Prostate gland (tissue), 2 donors: ENCODE measurements at regions not wholly inside any gene's neighbourhood (a gene's known extent, or its start where the extent isn't known, plus 50 kb on each side); places are given as distances from the start of the nearest gene placed in this dataset.

Experiments
- POLR2A ChIP-seq: fragments of 450-650 bp; IDR thresholded peaks from one replicate; pipeline ENCODE4 v1.6.1; 2016; ENCODE audit warnings: antibody characterized with exemption, mild to moderate bottlenecking
- TF ChIP-seq, protein P1 (sequence below), 4 experiments: fragments of 200-600 bp in 2 of 4; fragments of 450-650 bp in 2 of 4; sonication (generic) in 2 of 4; IDR thresholded peaks; 1 replicate in 3 of 4; 2 replicates in 1 of 4; pipeline ENCODE4 v1.5.1; 2016 to 2019; ENCODE audit warnings: antibody characterized with exemption in 4 of 4, mild to moderate bottlenecking in 2 of 4, moderate library complexity in 2 of 4

DNA sequence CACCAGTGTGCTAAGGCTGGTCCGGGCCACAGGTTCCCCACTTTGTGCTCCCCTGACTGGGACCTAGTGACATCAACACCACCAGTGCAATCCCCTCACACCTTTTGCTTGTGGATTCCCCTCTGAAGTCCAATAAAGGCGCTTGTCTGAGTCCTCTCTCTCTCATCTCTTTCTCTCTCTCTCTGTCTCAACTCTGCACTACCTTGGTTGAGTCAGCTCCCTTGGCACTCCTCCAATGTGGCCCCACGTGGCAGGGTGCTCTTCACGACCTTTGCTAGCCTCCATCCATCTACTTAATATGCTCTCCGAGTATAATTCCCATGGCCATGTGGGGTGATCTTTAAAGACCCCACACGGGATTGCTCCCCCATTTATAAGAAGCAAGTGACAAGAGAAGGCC is 385.0 kb downstream of the CD83 start:
- TF ChIP-seq, protein P1, sequence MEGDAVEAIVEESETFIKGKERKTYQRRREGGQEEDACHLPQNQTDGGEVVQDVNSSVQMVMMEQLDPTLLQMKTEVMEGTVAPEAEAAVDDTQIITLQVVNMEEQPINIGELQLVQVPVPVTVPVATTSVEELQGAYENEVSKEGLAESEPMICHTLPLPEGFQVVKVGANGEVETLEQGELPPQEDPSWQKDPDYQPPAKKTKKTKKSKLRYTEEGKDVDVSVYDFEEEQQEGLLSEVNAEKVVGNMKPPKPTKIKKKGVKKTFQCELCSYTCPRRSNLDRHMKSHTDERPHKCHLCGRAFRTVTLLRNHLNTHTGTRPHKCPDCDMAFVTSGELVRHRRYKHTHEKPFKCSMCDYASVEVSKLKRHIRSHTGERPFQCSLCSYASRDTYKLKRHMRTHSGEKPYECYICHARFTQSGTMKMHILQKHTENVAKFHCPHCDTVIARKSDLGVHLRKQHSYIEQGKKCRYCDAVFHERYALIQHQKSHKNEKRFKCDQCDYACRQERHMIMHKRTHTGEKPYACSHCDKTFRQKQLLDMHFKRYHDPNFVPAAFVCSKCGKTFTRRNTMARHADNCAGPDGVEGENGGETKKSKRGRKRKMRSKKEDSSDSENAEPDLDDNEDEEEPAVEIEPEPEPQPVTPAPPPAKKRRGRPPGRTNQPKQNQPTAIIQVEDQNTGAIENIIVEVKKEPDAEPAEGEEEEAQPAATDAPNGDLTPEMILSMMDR (IDR thresholded peaks at IDR 0.05), result no peak
- TF ChIP-seq POLR2A, result no peak
